ENCODE measurements at regions not wholly inside any gene's neighbourhood (a gene's known extent, or its start where the extent isn't known, plus 50 kb on each side); places are given as distances from the start of the nearest gene placed in this dataset.

DNA sequence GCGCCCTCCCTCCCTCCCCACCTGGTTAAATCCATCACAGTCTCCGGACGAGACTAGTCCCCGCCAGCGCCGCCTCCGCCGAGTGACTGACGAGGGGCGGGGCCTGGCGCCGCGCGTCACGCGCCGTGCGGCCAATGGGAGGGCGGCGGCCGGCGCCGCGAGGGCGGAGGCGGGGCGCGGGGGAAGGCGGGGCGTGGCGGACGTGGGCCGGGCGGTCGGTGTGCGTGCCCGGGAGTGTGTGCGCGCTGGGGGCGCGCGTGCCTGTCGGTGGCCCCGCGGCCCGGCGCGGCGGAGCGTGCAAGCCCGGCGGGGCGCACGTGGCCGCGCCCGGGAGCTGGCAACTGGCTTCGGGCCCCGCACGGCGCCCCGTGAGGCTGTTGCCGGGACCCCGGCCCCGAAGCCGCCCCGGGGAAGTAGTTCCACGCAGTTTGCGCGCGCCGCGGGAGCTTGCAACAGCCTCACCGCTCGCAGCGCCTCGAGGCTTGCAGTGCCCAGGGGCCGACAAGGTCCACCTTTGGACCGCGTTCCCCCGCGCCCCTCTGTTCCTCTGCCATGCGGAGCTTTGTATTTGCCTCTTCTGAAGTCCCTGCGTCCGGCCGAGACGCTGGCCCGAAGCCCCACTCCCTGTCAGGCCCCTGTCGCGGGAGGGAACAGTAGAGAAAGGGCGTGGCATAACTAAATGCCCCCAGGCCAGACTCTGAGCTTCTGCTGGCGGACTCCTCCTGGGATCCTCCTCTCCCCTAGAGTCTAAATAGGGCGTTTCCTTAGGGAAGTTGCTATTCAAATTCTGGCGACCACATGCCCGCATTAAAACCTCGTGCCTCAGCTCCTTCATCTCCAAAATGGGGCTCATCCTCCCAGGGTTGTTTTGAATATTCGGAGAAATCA lies 400.9 kb downstream of the SHQ1 start (continued):
- TF ChIP-seq POLR2A (IDR thresholded peaks at IDR 0.05; ENCODE audit: low read depth, low read length) (0 out of 2 replicates have a peak, but pooled peaks have one; percentile 25), SMC3 (IDR thresholded peaks at IDR 0.05; ENCODE audit: low read depth, low read length) (no peak), MXI1 (IDR thresholded peaks at IDR 0.05; ENCODE audit: borderline replicate concordance, low read depth, low read length) (peak; percentile 63; the same call in 1 of the 2 replicates)

Data from IMR-90 (cell line).